GM23338 (cell line): ENCODE measurements at regions not wholly inside any gene's neighbourhood (a gene's known extent, or its start where the extent isn't known, plus 50 kb on each side); places are given as distances from the start of the nearest gene placed in this dataset.

ENCODE experiments used
- ATAC-seq: fragments of 200-7000 bp; cut with Tn5 transposase; 3 replicates; pipeline ENCODE4 v1.9.1; 2020
- DNase-seq: peaks from one replicate; pipeline ENCODE4 v3.0.0-alpha.2; 2015; ENCODE audit warnings: low spot score
- H2AFZ ChIP-seq: fragments of 200-600 bp; sonication (generic); 2 replicates; pipeline ENCODE4 v1.8.0; 2016; ENCODE audit warnings: antibody characterized with exemption, mild to moderate bottlenecking, moderate library complexity
- H3F3A ChIP-seq: fragments of 200-600 bp; sonication (generic); replicated peaks from 2 replicates; pipeline ENCODE4 v1.8.0; 2017; ENCODE audit warnings: antibody characterized with exemption, mixed run types, low read depth
- H3K27ac ChIP-seq: fragments of 200-600 bp; sonication (generic); 2 replicates; pipeline ENCODE4 v1.6.1; 2016; ENCODE audit warnings: low read depth
- H3K27me3 ChIP-seq: fragments of 200-600 bp; sonication (generic); 2 replicates; pipeline ENCODE4 v1.8.0; 2016; ENCODE audit warnings: mild to moderate bottlenecking, mixed run types, moderate library complexity; ENCODE audit not compliant: insufficient read depth
- H3K36me3 ChIP-seq: fragments of 200-600 bp; sonication (generic); 2 replicates; pipeline ENCODE4 v1.8.0; 2016; ENCODE audit warnings: mild to moderate bottlenecking; ENCODE audit not compliant: insufficient read depth
- H3K4me1 ChIP-seq: fragments of 200-600 bp; sonication (generic); 2 replicates; pipeline ENCODE4 v1.8.0; 2016; ENCODE audit warnings: mild to moderate bottlenecking, moderate library complexity; ENCODE audit not compliant: insufficient read depth
- H3K4me2 ChIP-seq: fragments of 200-600 bp; sonication (generic); 2 replicates; pipeline ENCODE4 v1.7.1; 2017; ENCODE audit warnings: mixed run types
- H3K4me3 ChIP-seq: fragments of 200-600 bp; sonication (generic); 2 replicates; pipeline ENCODE4 v1.6.1; 2016; ENCODE audit warnings: mixed run types
- H3K79me2 ChIP-seq: fragments of 200-600 bp; sonication (generic); replicated peaks from 2 replicates; pipeline ENCODE4 v1.8.0; 2017; ENCODE audit warnings: mild to moderate bottlenecking; ENCODE audit not compliant: insufficient read depth
- H3K9me2 ChIP-seq: fragments of 200-600 bp; sonication (generic); 2 replicates; pipeline ENCODE4 v1.8.0; 2017; ENCODE audit not compliant: insufficient read depth
- H4K20me1 ChIP-seq: fragments of 200-600 bp; sonication (generic); replicated peaks from 2 replicates; pipeline ENCODE4 v1.8.0; 2017; ENCODE audit warnings: mild to moderate bottlenecking; ENCODE audit not compliant: insufficient read depth
- H3K27ac Mint-ChIP-seq: 2 replicates; pipeline ENCODE4 v1.8.0; 2020; ENCODE audit warnings: inconsistent platforms, mild to moderate bottlenecking, moderate library complexity, mixed read lengths
- H3K27me3 Mint-ChIP-seq: 3 replicates; pipeline ENCODE4 v1.8.0; 2022; ENCODE audit warnings: low read depth, mild to moderate bottlenecking, moderate library complexity, mixed read lengths, inconsistent platforms; ENCODE audit not compliant: insufficient read depth, poor library complexity
- H3K36me3 Mint-ChIP-seq: 3 replicates; pipeline ENCODE4 v1.8.0; 2021; ENCODE audit warnings: low read depth, mild to moderate bottlenecking, inconsistent platforms, moderate library complexity, mixed read lengths
- H3K4me1 Mint-ChIP-seq: 3 replicates; pipeline ENCODE4 v1.8.0; 2020; ENCODE audit warnings: mild to moderate bottlenecking, inconsistent platforms, mixed read lengths
- H3K4me3 Mint-ChIP-seq: 3 replicates; pipeline ENCODE4 v1.8.0; 2021; ENCODE audit warnings: moderate library complexity, mild to moderate bottlenecking, inconsistent platforms, mixed read lengths
- H3K9me3 Mint-ChIP-seq: 3 replicates; pipeline ENCODE4 v1.8.0; 2020; ENCODE audit warnings: moderate library complexity, mild to moderate bottlenecking, inconsistent platforms, mixed read lengths
- CREB1 ChIP-seq: fragments of 250-450 bp; sonication (Bioruptor Pico); IDR thresholded peaks from 2 replicates; pipeline ENCODE4 v1.5.0; 2020; ENCODE audit warnings: low read depth, mild to moderate bottlenecking, moderate library complexity
- CTCF ChIP-seq, 2 experiments: fragments of 200-600 bp in 1 of 2; sonication (generic) in 1 of 2; conservative IDR thresholded peaks; 2 replicates each; pipeline versions ENCODE4 v1.5.1 to v1.6.1; 2016 to 2017; ENCODE audit warnings: antibody characterized with exemption in 2 of 2, low read depth in 2 of 2, mild to moderate bottlenecking in 2 of 2, moderate library complexity in 1 of 2
- EZH2 ChIP-seq: fragments of 200-600 bp; sonication (generic); IDR thresholded peaks from one replicate; pipeline ENCODE4 v1.8.0; 2017; ENCODE audit warnings: antibody characterized with exemption, mild to moderate bottlenecking, low read depth; ENCODE audit not compliant: unreplicated experiment
- EZH2phosphoT487 ChIP-seq: fragments of 200-600 bp; sonication (generic); IDR thresholded peaks from one replicate; pipeline ENCODE4 v1.8.1; 2018; ENCODE audit warnings: antibody characterized with exemption; ENCODE audit not compliant: unreplicated experiment
- JUNB ChIP-seq: IDR thresholded peaks from one replicate; pipeline ENCODE4 v1.6.1; 2016; ENCODE audit warnings: antibody characterized with exemption; ENCODE audit not compliant: unreplicated experiment
- NANOG ChIP-seq: IDR thresholded peaks from 2 replicates; pipeline ENCODE4 v1.6.1; 2016; ENCODE audit warnings: antibody characterized with exemption, borderline replicate concordance
- POLR2AphosphoS5 ChIP-seq: IDR thresholded peaks from 2 replicates; pipeline ENCODE4 v1.6.1; 2016; ENCODE audit warnings: antibody characterized with exemption, low read depth
- REST ChIP-seq: IDR thresholded peaks from one replicate; pipeline ENCODE4 v1.6.1; 2018; ENCODE audit warnings: antibody characterized with exemption; ENCODE audit not compliant: unreplicated experiment
- STAT1 ChIP-seq: IDR thresholded peaks from one replicate; pipeline ENCODE4 v1.6.1; 2016; ENCODE audit warnings: antibody characterized with exemption; ENCODE audit not compliant: unreplicated experiment
- ZNF114 ChIP-seq: fragments of 250-450 bp; sonication (Bioruptor Pico); IDR thresholded peaks from 2 replicates; pipeline ENCODE4 v1.5.0; 2020; ENCODE audit warnings: mild to moderate bottlenecking, moderate library complexity
- ZNF462 ChIP-seq: fragments of 250-450 bp; sonication (Bioruptor Pico); IDR thresholded peaks from 2 replicates; pipeline ENCODE4 v1.5.0; 2020; ENCODE audit warnings: mild to moderate bottlenecking, moderate library complexity
- TF ChIP-seq, protein P1 (sequence below): IDR thresholded peaks from 2 replicates; pipeline ENCODE4 v1.6.1; 2016; ENCODE audit warnings: antibody characterized with exemption

GRCh38 chr3:73772076-73772886 is 147.5 kb upstream of the PDZRN3 start:
- Histone ChIP-seq H2AFZ (no peak overlapping the region), H3K4me2 (no peak overlapping the region)
- no peak for DNase-seq

More at GRCh38 chr3:73772076-73772886, 147.5 kb upstream of the PDZRN3 start:
- no peaks in the 10 kb centered on the region for H3F3A ChIP-seq
- ATAC-seq: no peak
- H3K9me2 ChIP-seq: no peaks in the 10 kb centered on the region; the same call in 1 of the 2 replicates
- H3K79me2 ChIP-seq: no peaks in the 10 kb centered on the region
- no peaks in the 10 kb centered on the region for H3K36me3 Mint-ChIP-seq
- no peaks in the 10 kb centered on the region for H3K27me3 ChIP-seq
- peaks cover 4% of the 10 kb centered on the region for H3K27me3 Mint-ChIP-seq
- no peak overlapping the region for H3K27ac Mint-ChIP-seq
- peaks cover 9% of the 10 kb centered on the region; the same call in 1 of the 3 replicates for H3K9me3 Mint-ChIP-seq
- peaks cover 19% of the 10 kb centered on the region for H3K4me1 Mint-ChIP-seq
- peaks cover 9% of the 10 kb centered on the region for H3K4me1 ChIP-seq
- H4K20me1 ChIP-seq: no peaks in the 10 kb centered on the region
- H3K4me3 ChIP-seq: no peak overlapping the region
- TF ChIP-seq EZH2phosphoT487 (no peak), ZNF462 (CRISPR knock-in tag) (no peak), ZNF114 (no peak), NANOG (no peak), STAT1 (no peak), POLR2AphosphoS5 (no peak), CREB1 (CRISPR knock-in tag) (no peak), CTCF (conservative IDR thresholded peaks at IDR 0.05; ENCODE audit: low read depth in 2 of 2) (no peak), EZH2 (no peak), JUNB (no peak), REST (no peak)
- TF ChIP-seq, protein P1, sequence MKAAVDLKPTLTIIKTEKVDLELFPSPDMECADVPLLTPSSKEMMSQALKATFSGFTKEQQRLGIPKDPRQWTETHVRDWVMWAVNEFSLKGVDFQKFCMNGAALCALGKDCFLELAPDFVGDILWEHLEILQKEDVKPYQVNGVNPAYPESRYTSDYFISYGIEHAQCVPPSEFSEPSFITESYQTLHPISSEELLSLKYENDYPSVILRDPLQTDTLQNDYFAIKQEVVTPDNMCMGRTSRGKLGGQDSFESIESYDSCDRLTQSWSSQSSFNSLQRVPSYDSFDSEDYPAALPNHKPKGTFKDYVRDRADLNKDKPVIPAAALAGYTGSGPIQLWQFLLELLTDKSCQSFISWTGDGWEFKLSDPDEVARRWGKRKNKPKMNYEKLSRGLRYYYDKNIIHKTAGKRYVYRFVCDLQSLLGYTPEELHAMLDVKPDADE: no peak
- H3K4me3 Mint-ChIP-seq: no peak overlapping the region
- no peaks in the 10 kb centered on the region for H3K36me3 ChIP-seq
- H3K27ac ChIP-seq: no peak overlapping the region
